GM12878 (cell line): ENCODE measurements at regions not wholly inside any gene's neighbourhood (a gene's known extent, or its start where the extent isn't known, plus 50 kb on each side); places are given as distances from the start of the nearest gene placed in this dataset.

Source experiments
- ATAC-seq: fragments of 200-7000 bp; cut with Tn5 transposase; 3 replicates; pipeline ENCODE4 v1.9.1; 2020; ENCODE audit warnings: mild to moderate bottlenecking, moderate library complexity
- BruUV-seq: library from RNA; stranded (reverse); fragments of 400-500 nt; replicated peaks from 2 replicates; lab custom pipeline; 2021; lab: Mats Ljungman, UMichigan
- CTCF ChIA-PET: fragments of 300-600 bp; sonication (Branson Sonifier 250); formaldehyde crosslinking; extraction: SDS; loops from one replicate; lab custom pipeline; 2021; ENCODE audit warnings: inconsistent platforms; lab: Yijun Ruan, JAX
- POLR2A ChIA-PET: fragments of 350-600 bp; formaldehyde crosslinking; extraction: SDS; loops from one replicate; lab custom pipeline; 2021; ENCODE audit warnings: inconsistent platforms; lab: Charles Lee
- RAD21 ChIA-PET: fragments of 300-600 bp; sonication (Branson Sonifier 250); formaldehyde crosslinking; loops from one replicate; lab custom pipeline; 2023; ENCODE audit warnings: antibody characterized with exemption; ENCODE audit not compliant: unreplicated experiment; lab: Charles Lee
- SMC1A ChIA-PET: fragments of 300-600 bp; sonication (Branson Sonifier 250); formaldehyde crosslinking; loops from one replicate; lab custom pipeline; 2023; ENCODE audit not compliant: unreplicated experiment, uncharacterized antibody; lab: Charles Lee
- DNase-seq: peaks from one replicate; pipeline ENCODE4 v3.0.0-alpha.2; 2011; ENCODE audit warnings: low read depth, low spot score
- FAIRE-seq: peaks from 3 replicates; lab custom pipeline; 2011; peaks lifted over from hg19 to GRCh38; lab: Jason Lieb, UNC
- H2AFZ ChIP-seq: 2 replicates; pipeline ENCODE4 v1.6.0; 2011; ENCODE audit warnings: low read depth, low read length, control low read depth; ENCODE audit not compliant: control insufficient read depth
- H3K27ac ChIP-seq: 2 replicates; pipeline ENCODE4 v1.5.1; 2011; ENCODE audit warnings: control low read depth; ENCODE audit not compliant: control insufficient read depth, insufficient read depth
- H3K27me3 ChIP-seq, 2 experiments: replicated peaks in 1 of 2; 2 replicates each; pipeline versions ENCODE4 v1.6.0 to v1.6.1; 2011; ENCODE audit warnings: low read length in 1 of 2; ENCODE audit not compliant: control insufficient read depth in 2 of 2, insufficient read depth in 2 of 2
- H3K36me3 ChIP-seq, 2 experiments: 2 replicates each; pipeline ENCODE4 v1.5.1; 2011; ENCODE audit warnings: low read length in 1 of 2; ENCODE audit not compliant: control insufficient read depth in 2 of 2, insufficient read depth in 2 of 2
- H3K4me1 ChIP-seq: 2 replicates; pipeline ENCODE4 v1.6.1; 2011; ENCODE audit warnings: mild to moderate bottlenecking, low read length, moderate library complexity, mixed read lengths; ENCODE audit not compliant: control insufficient read depth, insufficient read depth
- H3K4me2 ChIP-seq: 2 replicates; pipeline ENCODE4 v1.6.0; 2011; ENCODE audit warnings: control low read depth; ENCODE audit not compliant: control insufficient read depth, insufficient read depth
- H3K4me3 ChIP-seq: fragments of 200-600 bp; sonication (generic); 2 replicates; pipeline ENCODE4 v1.5.1; 2016
- H3K79me2 ChIP-seq: 2 replicates; pipeline ENCODE4 v1.6.0; 2011; ENCODE audit warnings: low read length; ENCODE audit not compliant: control insufficient read depth, insufficient read depth
- H3K9ac ChIP-seq: 2 replicates; pipeline ENCODE4 v1.8.0; 2011; ENCODE audit warnings: low read length, control low read depth, mixed read lengths; ENCODE audit not compliant: control insufficient read depth, insufficient read depth
- H3K9me3 ChIP-seq: replicated peaks from 3 replicates; pipeline ENCODE4 v1.5.1; 2011; ENCODE audit warnings: mild to moderate bottlenecking, low read length; ENCODE audit not compliant: control insufficient read depth, insufficient read depth
- H4K20me1 ChIP-seq: 2 replicates; pipeline ENCODE4 v1.6.0; 2011; ENCODE audit not compliant: control insufficient read depth, insufficient read depth
- BCLAF1 ChIP-seq: fragments of 450-650 bp; IDR thresholded peaks from 2 replicates; pipeline ENCODE4 v1.6.1; 2017; ENCODE audit warnings: antibody characterized with exemption, mild to moderate bottlenecking, moderate library complexity
- MEF2A ChIP-seq: IDR thresholded peaks from 2 replicates; pipeline ENCODE4 v1.6.1; 2011; ENCODE audit warnings: low read depth, mild to moderate bottlenecking, low read length, moderate library complexity; ENCODE audit not compliant: insufficient read depth
- ZBTB40 ChIP-seq: fragments of 450-650 bp; IDR thresholded peaks from 2 replicates; pipeline ENCODE4 v1.6.1; 2016; ENCODE audit warnings: mild to moderate bottlenecking, moderate library complexity, borderline replicate concordance
- WGBS: methylation state at CpG from one replicate; pipeline ENCODE4 v1.1.6; 2016; ENCODE audit warnings: low lambda C conversion rate; ENCODE audit not compliant: insufficient replicate concordance, insufficient coverage; ENCODE audit errors: missing lambda C conversion rate; 5-methylcytosine and 5-hydroxymethylcytosine counted together
- in situ Hi-C: fragments of 300-500 bp; cut with MboI; formaldehyde crosslinking; loops from 9 replicates; pipeline ENCODE4 v1.14.3; 2018; ENCODE audit warnings: mixed read lengths
- intact Hi-C: fragments of 100-400 bp; cut with micrococcal nuclease; formaldehyde crosslinking; loops from one replicate; pipeline ENCODE4 v1.14.2; 2022; ENCODE audit not compliant: unreplicated experiment

GRCh38 chr1:38197312-38198061, 150.9 kb upstream of the POU3F1 start:
- intact Hi-C loops: no loop called here
- Histone ChIP-seq H3K4me1 (no peaks in the 10 kb centered on the region), H3K9me3 (no peaks in the 10 kb centered on the region; the same call in 1 of the 3 replicates), H3K27me3 (peaks cover 0 to 3% of the 10 kb centered on the region in 2 experiments; a peak in 2 of 4 replicates), H4K20me1 (no peaks in the 10 kb centered on the region), H3K9ac (no peak overlapping the region), H3K79me2 (no peaks in the 10 kb centered on the region), H2AFZ (no peak overlapping the region), H3K36me3 (no peaks in the 10 kb centered on the region), H3K4me3 (no peak overlapping the region), H3K27ac (no peak overlapping the region), H3K4me2 (no peak overlapping the region)
- ChIA-PET POLR2A (interaction anchor here (0.6 kb wide), 2 partner anchors 9 to 222 kb away, joined by 4 read pairs; no protein-coding TSS in a partner anchor), CTCF (no interaction called here), RAD21 (no interaction called here), SMC1A (no interaction called here)
- FAIRE-seq (no peak), ATAC-seq (no peak), DNase-seq (no peak)
- in situ Hi-C loops: no loop called here
- WGBS: 48% methylated on average over 14 of the region's 14 CpGs
- TF ChIP-seq BCLAF1: no peak
- no peak for TF ChIP-seq MEF2A
- no peak for TF ChIP-seq ZBTB40
- no TSS peak for BruUV-seq
